Lower lobe of right lung (tissue), 2 donors: ENCODE measurements at regions not wholly inside any gene's neighbourhood (a gene's known extent, or its start where the extent isn't known, plus 50 kb on each side); places are given as distances from the start of the nearest gene placed in this dataset.
A peak's percentile ranks its signal among the peaks of the same experiment; 100 is the strongest.

Experiments used
- ATAC-seq, 2 donors: fragments of 200-7000 bp; cut with Tn5 transposase; one replicate each; pipeline ENCODE4 v1.9.1; 2020 to 2022; ENCODE audit warnings: mild to moderate bottlenecking in 2 of 2, moderate library complexity in 2 of 2
- DNase-seq: peaks from one replicate; pipeline ENCODE4 v3.0.0-alpha.2; 2020
- H3K27ac ChIP-seq: fragments of 200-600 bp; one replicate; pipeline ENCODE4 v1.8.0; 2022
- H3K27me3 ChIP-seq: fragments of 200-600 bp; one replicate; pipeline ENCODE4 v1.8.0; 2022; ENCODE audit warnings: low read depth
- H3K36me3 ChIP-seq: fragments of 200-600 bp; one replicate; pipeline ENCODE4 v1.8.0; 2022; ENCODE audit warnings: mild to moderate bottlenecking
- H3K4me1 ChIP-seq: fragments of 200-600 bp; one replicate; pipeline ENCODE4 v1.8.0; 2022
- H3K4me3 ChIP-seq: fragments of 200-600 bp; one replicate; pipeline ENCODE4 v1.8.0; 2022; ENCODE audit warnings: mild to moderate bottlenecking
- H3K9me3 ChIP-seq: fragments of 200-600 bp; one replicate; pipeline ENCODE4 v1.8.0; 2022
- CTCF ChIP-seq: fragments of 200-600 bp; IDR thresholded peaks from one replicate; pipeline ENCODE4 v1.8.0; 2022; ENCODE audit warnings: antibody characterized with exemption, mild to moderate bottlenecking
- intact Hi-C: fragments of 100-400 bp; cut with DNase I; formaldehyde crosslinking; loops from one replicate; pipeline ENCODE4 v1.11.0; 2022
- donor health status: DM: no; HTN: yes; CAD: no; lungs with severe emphysema.

- intact Hi-C loops, result no loop called here
- H3K36me3 ChIP-seq, result no peaks in the 10 kb centered on the region
- H3K27ac ChIP-seq, result no peak overlapping the region
- no peak for ATAC-seq
- DNase-seq, result no peak
- H3K27me3 ChIP-seq, result no peaks in the 10 kb centered on the region
- TF ChIP-seq CTCF, result no peak
- H3K4me3 ChIP-seq, result no peak overlapping the region
- H3K9me3 ChIP-seq, result no peaks in the 10 kb centered on the region
- peaks cover 10% of the 10 kb centered on the region for H3K4me1 ChIP-seq
Observed at GRCh38 chr2:191499050-191499449, 178.9 kb upstream of the NABP1 start.

- DNase-seq, result no peak
- Histone ChIP-seq H3K4me3 (no peak overlapping the region), H3K4me1 (peaks cover 10% of the 10 kb centered on the region), H3K9me3 (no peaks in the 10 kb centered on the region), H3K36me3 (no peaks in the 10 kb centered on the region), H3K27me3 (no peaks in the 10 kb centered on the region), H3K27ac (no peak overlapping the region)
- intact Hi-C loops, result no loop called here
- no peak for TF ChIP-seq CTCF
- ATAC-seq, result peak; percentile 9 to 27
Observed at GRCh38 chr2:191499874-191500565, 177.9 kb upstream of the NABP1 start.

GRCh38 chr2:191500566-191500883, 177.4 kb upstream of the NABP1 start:
- no peak for TF ChIP-seq CTCF
- ATAC-seq, result no peak
- H3K27me3 ChIP-seq, result no peaks in the 10 kb centered on the region
- intact Hi-C loops, result no loop called here
- no peak overlapping the region for H3K4me3 ChIP-seq
- no peaks in the 10 kb centered on the region for H3K36me3 ChIP-seq
- DNase-seq, result no peak
- no peak overlapping the region for H3K27ac ChIP-seq
- H3K4me1 ChIP-seq, result peaks cover 10% of the 10 kb centered on the region
- no peaks in the 10 kb centered on the region for H3K9me3 ChIP-seq

GRCh38 chr2:191500884-191501560, 176.9 kb upstream of the NABP1 start:
- Histone ChIP-seq H3K36me3 (no peaks in the 10 kb centered on the region), H3K4me3 (no peak overlapping the region), H3K27me3 (no peaks in the 10 kb centered on the region), H3K27ac (no peak overlapping the region), H3K4me1 (peaks cover 10% of the 10 kb centered on the region), H3K9me3 (no peaks in the 10 kb centered on the region)
- DNase-seq (no peak), ATAC-seq (peak; percentile 24 to 34)
- no peak for TF ChIP-seq CTCF
- intact Hi-C loops, result no loop called here

DNA sequence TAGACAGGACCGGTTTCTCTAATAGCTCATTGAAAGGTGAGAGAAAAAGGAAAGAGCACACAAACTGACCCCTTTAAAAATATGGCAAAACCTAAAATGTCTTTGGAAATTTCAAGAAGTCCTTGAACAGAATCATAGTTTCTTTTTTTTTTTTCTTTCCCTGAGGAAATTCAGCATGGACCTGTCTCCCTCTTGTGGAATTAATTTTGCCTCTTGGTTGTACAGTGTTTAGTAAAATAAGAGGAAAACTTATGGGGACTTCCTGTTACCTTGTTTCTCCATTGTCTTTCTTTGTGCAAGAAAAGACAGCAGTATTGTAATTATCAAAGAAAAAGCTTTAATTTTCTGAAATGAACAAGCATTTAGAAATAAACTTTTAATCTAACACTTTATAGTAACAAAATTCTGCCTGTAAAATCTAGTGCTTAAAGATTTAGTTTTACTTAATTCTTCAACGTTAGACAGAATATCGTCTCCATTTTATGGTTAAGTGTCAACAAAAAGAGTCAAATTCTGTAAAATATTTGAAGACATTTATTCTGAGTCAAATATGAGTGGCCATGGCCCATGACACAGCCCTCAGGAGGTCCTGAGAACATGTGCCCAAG, 176.3 kb upstream of the NABP1 start:
- peak in 1 of 2 donors; percentile 63 for ATAC-seq
- DNase-seq, result no peak
- Histone ChIP-seq H3K27ac (no peak overlapping the region), H3K27me3 (no peaks in the 10 kb centered on the region), H3K4me1 (peaks cover 10% of the 10 kb centered on the region), H3K9me3 (no peaks in the 10 kb centered on the region), H3K36me3 (no peaks in the 10 kb centered on the region), H3K4me3 (no peak overlapping the region)
- intact Hi-C loops, result no loop called here
- TF ChIP-seq CTCF, result peak; percentile 66
